22Rv1 (cell line): ENCODE measurements at regions not wholly inside any gene's neighbourhood (a gene's known extent, or its start where the extent isn't known, plus 50 kb on each side); places are given as distances from the start of the nearest gene placed in this dataset.

Experiments
- ZFX ChIP-seq: fragments of 450-650 bp; IDR thresholded peaks from 2 replicates; pipeline ENCODE4 v1.6.1; 2017; ENCODE audit warnings: antibody characterized with exemption, borderline replicate concordance
- TF ChIP-seq, protein P1 (sequence below): fragments of 450-650 bp; IDR thresholded peaks from 2 replicates; pipeline ENCODE4 v1.5.1; 2017; ENCODE audit warnings: mild to moderate bottlenecking

DNA sequence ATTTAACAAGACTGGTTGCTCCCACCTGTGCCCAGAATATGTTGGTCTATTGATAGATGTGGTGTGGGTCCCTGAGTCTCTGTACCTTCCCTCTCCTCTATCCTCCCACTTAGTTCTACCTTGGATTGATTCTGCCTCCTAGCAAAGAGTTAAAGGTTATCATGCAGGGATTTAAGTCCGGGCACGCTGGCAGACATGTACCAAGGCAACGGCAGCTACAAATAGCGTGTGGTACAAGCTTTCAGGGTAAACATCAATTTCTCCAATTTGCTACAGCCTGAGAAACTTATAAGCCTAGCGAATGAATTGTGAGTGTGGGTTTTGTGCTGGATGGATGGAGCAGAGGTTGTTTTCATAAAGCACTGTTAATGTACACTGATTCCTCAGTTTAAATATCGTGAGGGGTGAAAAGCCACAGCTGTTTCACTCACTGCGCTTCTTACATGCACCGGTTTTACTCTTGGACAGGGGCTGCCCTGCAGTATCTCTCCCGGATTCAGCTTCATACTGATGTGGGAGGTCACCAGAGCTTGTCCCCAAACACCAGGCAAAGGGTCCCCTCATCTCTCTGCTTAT, 289.8 kb downstream of the ICOS start:
- TF ChIP-seq, protein P1, sequence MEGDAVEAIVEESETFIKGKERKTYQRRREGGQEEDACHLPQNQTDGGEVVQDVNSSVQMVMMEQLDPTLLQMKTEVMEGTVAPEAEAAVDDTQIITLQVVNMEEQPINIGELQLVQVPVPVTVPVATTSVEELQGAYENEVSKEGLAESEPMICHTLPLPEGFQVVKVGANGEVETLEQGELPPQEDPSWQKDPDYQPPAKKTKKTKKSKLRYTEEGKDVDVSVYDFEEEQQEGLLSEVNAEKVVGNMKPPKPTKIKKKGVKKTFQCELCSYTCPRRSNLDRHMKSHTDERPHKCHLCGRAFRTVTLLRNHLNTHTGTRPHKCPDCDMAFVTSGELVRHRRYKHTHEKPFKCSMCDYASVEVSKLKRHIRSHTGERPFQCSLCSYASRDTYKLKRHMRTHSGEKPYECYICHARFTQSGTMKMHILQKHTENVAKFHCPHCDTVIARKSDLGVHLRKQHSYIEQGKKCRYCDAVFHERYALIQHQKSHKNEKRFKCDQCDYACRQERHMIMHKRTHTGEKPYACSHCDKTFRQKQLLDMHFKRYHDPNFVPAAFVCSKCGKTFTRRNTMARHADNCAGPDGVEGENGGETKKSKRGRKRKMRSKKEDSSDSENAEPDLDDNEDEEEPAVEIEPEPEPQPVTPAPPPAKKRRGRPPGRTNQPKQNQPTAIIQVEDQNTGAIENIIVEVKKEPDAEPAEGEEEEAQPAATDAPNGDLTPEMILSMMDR = no peak
- TF ChIP-seq ZFX = no peak
